ENCODE measurements at regions not wholly inside any gene's neighbourhood (a gene's known extent, or its start where the extent isn't known, plus 50 kb on each side); places are given as distances from the start of the nearest gene placed in this dataset.

DNA sequence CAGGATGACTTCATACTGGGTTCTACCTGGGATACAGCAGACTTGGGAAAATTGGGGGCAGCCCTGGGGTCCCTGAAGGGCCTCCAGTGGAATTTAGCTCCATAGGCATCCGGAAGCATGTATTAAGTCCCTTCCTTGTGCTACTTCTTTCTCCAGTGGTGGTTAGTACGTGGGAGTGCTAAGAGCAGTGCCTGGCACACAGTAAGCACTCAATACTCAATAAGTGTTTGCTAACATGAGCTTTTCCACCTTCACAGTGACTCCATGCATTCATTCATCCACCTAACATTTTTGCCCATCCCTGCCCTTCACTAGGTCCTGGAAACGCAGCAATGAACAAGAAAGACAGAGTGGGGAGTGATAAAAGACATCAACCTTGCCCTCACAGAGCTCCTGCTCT lies 120.5 kb downstream of the MN1 start:
- Histone ChIP-seq H3K27ac (ENCODE audit: low read length) (no peak overlapping the region), H3F3A (ENCODE audit: insufficient read depth, low read length) (no peaks in the 10 kb centered on the region), H3K9me2 (replicated peaks; ENCODE audit: insufficient read depth, low read length) (no peaks in the 10 kb centered on the region), H2AFZ (ENCODE audit: low read length) (no peak overlapping the region), H3K4me1 (ENCODE audit: low read length) (no peaks in the 10 kb centered on the region), H4K20me1 (ENCODE audit: insufficient read depth, low read length) (no peaks in the 10 kb centered on the region), H3K9ac (ENCODE audit: low read length) (no peak overlapping the region), H3K27me3 (replicated peaks; ENCODE audit: insufficient read depth, low read length) (peaks cover 70% of the 10 kb centered on the region), H3K4me3 (ENCODE audit: low read length) (no peak overlapping the region), H3K9me3 (replicated peaks; ENCODE audit: insufficient read depth, low read length) (no peaks in the 10 kb centered on the region), H3K4me2 (ENCODE audit: low read depth, low read length) (no peak overlapping the region), H3K36me3 (replicated peaks; ENCODE audit: insufficient read depth, low read length) (no peaks in the 10 kb centered on the region), H3K79me2 (ENCODE audit: low read length) (no peaks in the 10 kb centered on the region)
- DNase-seq, result no peak
- no peak for TF ChIP-seq EZH2phosphoT487 (IDR thresholded peaks at IDR 0.05; ENCODE audit: low read length)
- TF ChIP-seq, protein P1, sequence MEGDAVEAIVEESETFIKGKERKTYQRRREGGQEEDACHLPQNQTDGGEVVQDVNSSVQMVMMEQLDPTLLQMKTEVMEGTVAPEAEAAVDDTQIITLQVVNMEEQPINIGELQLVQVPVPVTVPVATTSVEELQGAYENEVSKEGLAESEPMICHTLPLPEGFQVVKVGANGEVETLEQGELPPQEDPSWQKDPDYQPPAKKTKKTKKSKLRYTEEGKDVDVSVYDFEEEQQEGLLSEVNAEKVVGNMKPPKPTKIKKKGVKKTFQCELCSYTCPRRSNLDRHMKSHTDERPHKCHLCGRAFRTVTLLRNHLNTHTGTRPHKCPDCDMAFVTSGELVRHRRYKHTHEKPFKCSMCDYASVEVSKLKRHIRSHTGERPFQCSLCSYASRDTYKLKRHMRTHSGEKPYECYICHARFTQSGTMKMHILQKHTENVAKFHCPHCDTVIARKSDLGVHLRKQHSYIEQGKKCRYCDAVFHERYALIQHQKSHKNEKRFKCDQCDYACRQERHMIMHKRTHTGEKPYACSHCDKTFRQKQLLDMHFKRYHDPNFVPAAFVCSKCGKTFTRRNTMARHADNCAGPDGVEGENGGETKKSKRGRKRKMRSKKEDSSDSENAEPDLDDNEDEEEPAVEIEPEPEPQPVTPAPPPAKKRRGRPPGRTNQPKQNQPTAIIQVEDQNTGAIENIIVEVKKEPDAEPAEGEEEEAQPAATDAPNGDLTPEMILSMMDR (IDR thresholded peaks at IDR 0.05; ENCODE audit: low read length), result no peak
- no peak for TF ChIP-seq EZH2 (optimal IDR thresholded peaks at IDR 0.05; ENCODE audit: low read depth, low read length)

DNA sequence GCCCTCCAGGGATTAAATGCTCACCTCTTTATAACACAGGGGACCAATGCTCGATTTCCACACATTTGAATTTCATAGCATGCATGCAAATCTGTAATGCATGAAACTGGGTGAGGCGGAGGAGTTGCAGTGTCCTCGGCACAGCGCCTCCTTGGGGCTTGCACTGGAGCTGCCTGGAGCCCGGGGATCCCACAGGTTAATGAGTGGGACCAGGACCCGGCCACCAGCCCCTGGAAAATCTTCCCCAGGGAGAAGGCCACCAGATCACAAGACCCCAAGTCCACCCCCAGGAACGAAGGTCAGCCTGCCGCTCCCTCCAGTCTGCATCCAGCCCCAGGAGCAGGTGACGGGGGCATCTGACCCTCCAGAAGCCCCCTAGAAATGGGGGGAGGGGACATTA lies 119.1 kb downstream of the MN1 start:
- H3K4me2 ChIP-seq (ENCODE audit: low read depth, low read length), result no peak overlapping the region
- TF ChIP-seq, protein P1 (IDR thresholded peaks at IDR 0.05; ENCODE audit: low read length), result no peak
- no peak for TF ChIP-seq EZH2 (optimal IDR thresholded peaks at IDR 0.05; ENCODE audit: low read depth, low read length)

DNA sequence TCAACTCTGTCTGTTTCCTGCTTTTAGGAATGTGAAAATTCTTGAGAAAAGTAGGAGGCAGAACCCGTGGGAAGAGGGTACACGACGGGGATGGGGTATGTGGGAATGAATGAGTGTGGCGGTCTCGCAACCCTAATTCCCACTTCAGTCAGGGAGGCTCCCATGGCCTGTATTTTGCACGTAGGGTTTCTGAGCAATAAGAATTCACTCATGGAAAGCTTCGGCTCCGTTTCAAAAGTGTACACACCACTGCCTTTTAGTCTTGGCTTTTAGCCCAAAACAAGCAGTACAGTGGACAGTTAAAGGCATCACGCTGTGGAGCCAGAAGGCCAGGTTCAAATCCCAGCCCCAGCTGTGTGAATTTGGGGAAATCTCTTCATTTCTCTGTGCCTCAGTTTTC lies 116.7 kb downstream of the MN1 start:
- TF ChIP-seq EZH2phosphoT487 (IDR thresholded peaks at IDR 0.05; ENCODE audit: low read length), result no peak
- TF ChIP-seq, protein P1 (IDR thresholded peaks at IDR 0.05; ENCODE audit: low read length), result no peak
- no peak for TF ChIP-seq EZH2 (optimal IDR thresholded peaks at IDR 0.05; ENCODE audit: low read depth, low read length)
- Histone ChIP-seq H4K20me1 (ENCODE audit: insufficient read depth, low read length) (no peaks in the 10 kb centered on the region), H3K9me2 (replicated peaks; ENCODE audit: insufficient read depth, low read length) (no peaks in the 10 kb centered on the region), H3K9me3 (replicated peaks; ENCODE audit: insufficient read depth, low read length) (no peaks in the 10 kb centered on the region), H2AFZ (ENCODE audit: low read length) (no peak overlapping the region), H3K4me3 (ENCODE audit: low read length) (no peak overlapping the region), H3K27ac (ENCODE audit: low read length) (no peak overlapping the region), H3K79me2 (ENCODE audit: low read length) (no peaks in the 10 kb centered on the region), H3F3A (ENCODE audit: insufficient read depth, low read length) (no peaks in the 10 kb centered on the region), H3K9ac (ENCODE audit: low read length) (no peak overlapping the region), H3K4me2 (ENCODE audit: low read depth, low read length) (no peak overlapping the region), H3K27me3 (replicated peaks; ENCODE audit: insufficient read depth, low read length) (peaks cover 35% of the 10 kb centered on the region), H3K4me1 (ENCODE audit: low read length) (no peaks in the 10 kb centered on the region), H3K36me3 (replicated peaks; ENCODE audit: insufficient read depth, low read length) (no peaks in the 10 kb centered on the region)
- DNase-seq, result no peak

More for the DNA sequence above, 119.1 kb downstream of the MN1 start:
- no peaks in the 10 kb centered on the region for H3K4me1 ChIP-seq (ENCODE audit: low read length)
- no peaks in the 10 kb centered on the region for H3K36me3 ChIP-seq (replicated peaks; ENCODE audit: insufficient read depth, low read length)
- H3K79me2 ChIP-seq (ENCODE audit: low read length), result no peaks in the 10 kb centered on the region
- H2AFZ ChIP-seq (ENCODE audit: low read length), result no peak overlapping the region
- H3K9me2 ChIP-seq (replicated peaks; ENCODE audit: insufficient read depth, low read length), result no peaks in the 10 kb centered on the region
- no peak overlapping the region for H3K4me3 ChIP-seq (ENCODE audit: low read length)
- no peaks in the 10 kb centered on the region for H3F3A ChIP-seq (ENCODE audit: insufficient read depth, low read length)
- H3K27me3 ChIP-seq (replicated peaks; ENCODE audit: insufficient read depth, low read length), result peaks cover 56% of the 10 kb centered on the region
- no peak for DNase-seq
- H3K9ac ChIP-seq (ENCODE audit: low read length), result no peak overlapping the region
- no peak overlapping the region for H3K27ac ChIP-seq (ENCODE audit: low read length)
- H3K9me3 ChIP-seq (replicated peaks; ENCODE audit: insufficient read depth, low read length), result no peaks in the 10 kb centered on the region
- no peaks in the 10 kb centered on the region for H4K20me1 ChIP-seq (ENCODE audit: insufficient read depth, low read length)

Data from MM.1S (cell line).